Frontal cortex (tissue), 3 donors: ENCODE measurements at regions not wholly inside any gene's neighbourhood (a gene's known extent, or its start where the extent isn't known, plus 50 kb on each side); places are given as distances from the start of the nearest gene placed in this dataset.

ENCODE experiments used
- DNase-seq, 2 donors: peaks; one replicate each; pipeline ENCODE4 v3.0.0; 2012; ENCODE audit warnings: low spot score in 2 of 2
- FAIRE-seq: peaks from 2 replicates; lab custom pipeline; 2012; peaks lifted over from hg19 to GRCh38; lab: Jason Lieb, UNC
- donor health status: control.
- donor health status: control.
- donor health status: control.

DNA sequence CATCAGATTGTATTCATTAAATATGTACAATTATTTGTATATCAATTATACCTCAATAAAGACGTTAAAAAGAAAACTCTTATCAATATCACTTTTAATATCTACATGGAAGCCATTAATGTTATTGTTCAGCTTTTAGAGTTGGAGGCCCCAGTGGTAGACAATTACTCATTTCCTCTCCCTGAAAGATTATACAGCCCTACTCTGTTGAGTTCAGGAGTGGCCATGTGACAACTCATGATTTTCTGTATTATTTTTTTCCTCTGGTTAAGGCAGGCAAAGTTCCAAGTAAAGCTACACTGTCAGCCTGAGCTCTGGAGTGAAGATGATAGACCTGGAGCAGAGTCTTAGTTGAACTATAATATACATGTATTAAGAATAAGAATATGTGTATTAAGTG, 247.9 kb upstream of the B3GALT2 start:
- no peak for FAIRE-seq
- DNase-seq, result no peak

DNA sequence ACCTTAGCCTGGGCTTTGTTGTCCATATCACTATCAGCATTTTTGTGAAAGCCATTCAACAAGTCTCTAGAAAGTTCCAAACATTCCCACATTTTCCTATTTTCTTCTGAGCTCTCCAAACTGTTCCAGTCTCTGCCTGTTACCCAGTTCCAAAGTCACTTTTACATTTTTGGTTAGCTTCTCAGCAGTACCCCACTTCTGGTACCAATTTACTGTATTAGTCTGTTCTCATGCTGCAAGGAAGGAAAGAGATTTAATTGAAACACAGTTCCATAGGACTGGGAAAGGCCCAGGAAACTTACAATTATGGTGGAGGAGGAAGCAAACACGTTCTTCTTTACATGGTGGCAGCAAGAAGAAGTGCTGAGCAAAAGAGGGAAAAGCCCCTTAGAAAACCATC, 247.2 kb upstream of the B3GALT2 start:
- no peak for DNase-seq
- FAIRE-seq, result no peak

DNA sequence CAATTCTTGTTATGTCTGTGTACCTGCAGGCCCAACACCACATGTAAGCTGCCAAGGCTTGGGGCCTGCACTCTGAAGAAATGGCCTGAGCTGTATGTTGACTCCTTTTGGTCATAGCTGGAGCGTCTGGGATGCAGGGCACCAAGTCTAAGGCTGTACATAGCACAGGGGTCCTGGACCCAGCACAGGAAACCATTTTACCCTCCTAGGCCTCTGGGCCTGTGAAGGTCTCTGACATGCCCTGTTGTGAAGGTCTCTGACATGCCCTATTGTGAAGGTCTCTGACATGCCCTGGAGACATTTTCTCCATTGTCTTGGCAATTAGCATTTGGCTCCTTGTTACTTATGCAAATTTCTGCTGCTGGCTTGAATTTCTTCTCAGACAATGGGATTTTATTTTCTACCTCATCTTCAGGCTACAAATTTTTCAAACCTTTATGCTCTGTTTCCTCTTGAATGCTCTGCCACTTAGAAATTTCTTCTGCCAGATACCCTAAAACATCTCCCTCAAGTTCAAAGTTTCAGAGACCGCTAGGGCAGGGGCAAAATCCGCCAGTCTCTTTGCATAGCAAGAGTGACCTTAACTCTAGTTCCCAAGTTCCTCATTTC, 246.7 kb upstream of the B3GALT2 start:
- FAIRE-seq (no peak), DNase-seq (no peak)

DNA sequence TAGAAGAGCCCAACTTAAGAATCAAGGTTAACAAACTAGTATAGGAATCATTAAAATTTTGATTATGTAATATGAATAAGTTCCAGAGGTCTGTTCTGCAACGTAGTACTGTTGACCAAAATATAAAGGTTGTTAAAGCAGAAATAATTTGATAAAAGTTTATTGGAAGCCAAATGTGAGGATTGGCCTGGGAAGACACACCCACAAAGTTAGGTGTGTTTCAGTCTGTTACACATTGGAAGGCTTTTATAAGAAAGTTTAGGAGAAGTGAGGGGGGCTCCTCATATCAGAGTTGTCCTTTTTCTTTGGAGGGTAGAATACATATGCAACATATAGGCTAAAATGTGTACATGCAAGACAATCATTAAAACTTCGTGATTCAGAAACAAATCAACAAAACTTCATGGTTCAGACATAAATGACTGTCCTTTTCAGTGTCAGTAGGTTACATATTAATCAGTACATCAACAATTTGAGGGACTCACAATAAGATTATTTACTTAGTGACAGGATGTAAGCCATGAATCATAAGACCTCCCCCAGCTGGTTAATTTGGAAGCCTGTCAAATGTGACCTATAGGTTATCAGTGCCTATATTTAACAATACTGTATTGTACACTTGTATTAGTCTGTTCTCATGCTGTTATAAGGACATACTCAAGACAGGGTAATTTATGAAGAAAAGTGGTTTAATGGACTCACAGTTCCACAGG, 245.0 kb upstream of the B3GALT2 start:
- no peak for FAIRE-seq
- DNase-seq, result no peak

DNA sequence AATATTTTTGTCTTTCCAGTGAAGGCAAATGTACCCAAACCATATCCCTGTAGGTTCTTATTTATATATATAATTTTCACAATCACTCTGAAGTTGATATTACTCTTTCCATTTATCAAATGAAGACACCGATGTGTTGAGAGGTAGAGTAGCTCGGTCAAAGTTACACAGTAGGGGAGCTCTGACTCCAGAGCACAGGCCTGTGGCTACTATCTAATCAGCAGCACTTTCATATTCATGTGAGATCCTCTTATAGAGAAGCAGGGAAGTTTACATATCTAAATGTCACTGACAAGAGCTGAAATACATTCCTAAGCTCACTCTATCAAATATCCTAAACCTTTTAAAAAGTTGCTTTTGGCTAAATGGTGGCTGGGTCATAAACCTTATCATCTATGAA, 241.1 kb upstream of the B3GALT2 start:
- FAIRE-seq, result no peak
- DNase-seq, result no peak

DNA sequence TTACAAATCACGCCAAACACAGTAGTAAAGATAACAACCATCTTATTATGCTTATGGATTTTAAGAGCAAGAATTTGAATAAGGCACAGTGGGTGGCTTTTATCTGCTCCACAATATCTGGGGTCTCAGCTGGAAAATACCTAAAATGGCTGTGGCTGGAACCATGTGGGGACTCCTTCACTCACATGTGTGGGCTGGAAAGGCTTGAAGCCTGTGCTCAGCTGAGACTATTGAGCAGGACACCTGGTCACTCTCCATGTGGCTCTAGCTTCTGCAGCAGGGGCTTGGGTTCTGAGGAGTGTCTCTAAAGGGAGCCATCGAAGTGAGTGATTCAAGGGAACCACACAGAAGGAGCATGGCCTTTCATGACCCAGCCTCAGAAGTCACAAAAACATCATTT, 239.6 kb upstream of the B3GALT2 start:
- DNase-seq (no peak), FAIRE-seq (no peak)

DNA sequence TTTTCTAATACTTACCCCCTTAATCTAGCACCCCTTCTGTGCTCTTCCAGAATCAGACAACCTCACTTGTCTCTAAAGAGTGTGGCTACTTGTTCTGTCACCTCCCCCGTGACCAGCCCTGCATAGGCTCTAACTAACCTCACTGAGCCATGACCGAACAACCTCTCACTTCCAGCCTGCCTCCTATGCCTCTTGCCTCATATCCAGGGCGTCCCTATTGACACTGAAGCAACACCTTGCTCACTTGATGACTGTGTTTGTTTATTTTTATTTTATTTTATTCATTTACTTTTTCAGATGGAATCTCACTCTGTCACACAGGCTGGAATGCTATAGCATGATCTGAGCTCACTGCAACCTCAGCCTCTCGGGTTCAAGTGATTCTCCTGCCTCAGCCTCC, 235.1 kb upstream of the B3GALT2 start:
- FAIRE-seq, result no peak
- DNase-seq, result no peak

DNA sequence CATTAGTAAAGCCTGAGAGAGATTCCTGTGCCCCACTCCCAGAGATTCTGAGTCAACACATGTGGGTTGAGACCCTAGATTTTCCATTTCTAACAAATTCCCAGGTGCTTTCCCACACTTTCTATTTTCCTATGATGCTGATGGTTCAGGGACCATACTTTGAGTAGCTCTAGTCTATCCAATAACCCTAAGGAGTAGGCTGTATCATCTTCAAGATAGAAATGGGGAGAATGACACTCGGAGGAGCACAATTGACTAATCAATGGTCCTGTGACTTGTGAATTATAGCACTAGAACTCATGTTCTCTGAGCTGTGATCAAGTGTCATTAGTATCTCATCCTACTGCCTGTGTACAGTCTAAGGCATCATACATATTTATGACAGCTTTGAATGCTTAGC, 232.9 kb upstream of the B3GALT2 start:
- DNase-seq (no peak), FAIRE-seq (no peak)

DNA sequence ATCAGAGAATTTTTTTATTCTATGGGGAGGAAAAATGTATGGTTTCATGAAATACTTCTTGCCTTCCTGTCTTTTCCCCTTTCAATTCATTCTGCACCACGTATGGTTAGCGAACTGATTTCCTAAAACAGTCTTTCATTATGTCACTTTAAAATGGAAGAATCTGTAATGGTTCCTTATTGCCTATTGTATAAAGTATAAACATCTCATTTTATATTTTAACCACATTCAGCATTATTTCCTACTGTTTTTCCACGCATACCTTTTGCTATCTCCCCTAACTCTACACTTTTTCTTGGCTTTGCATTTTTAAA, 232.3 kb upstream of the B3GALT2 start:
- no peak for DNase-seq
- no peak for FAIRE-seq

DNA sequence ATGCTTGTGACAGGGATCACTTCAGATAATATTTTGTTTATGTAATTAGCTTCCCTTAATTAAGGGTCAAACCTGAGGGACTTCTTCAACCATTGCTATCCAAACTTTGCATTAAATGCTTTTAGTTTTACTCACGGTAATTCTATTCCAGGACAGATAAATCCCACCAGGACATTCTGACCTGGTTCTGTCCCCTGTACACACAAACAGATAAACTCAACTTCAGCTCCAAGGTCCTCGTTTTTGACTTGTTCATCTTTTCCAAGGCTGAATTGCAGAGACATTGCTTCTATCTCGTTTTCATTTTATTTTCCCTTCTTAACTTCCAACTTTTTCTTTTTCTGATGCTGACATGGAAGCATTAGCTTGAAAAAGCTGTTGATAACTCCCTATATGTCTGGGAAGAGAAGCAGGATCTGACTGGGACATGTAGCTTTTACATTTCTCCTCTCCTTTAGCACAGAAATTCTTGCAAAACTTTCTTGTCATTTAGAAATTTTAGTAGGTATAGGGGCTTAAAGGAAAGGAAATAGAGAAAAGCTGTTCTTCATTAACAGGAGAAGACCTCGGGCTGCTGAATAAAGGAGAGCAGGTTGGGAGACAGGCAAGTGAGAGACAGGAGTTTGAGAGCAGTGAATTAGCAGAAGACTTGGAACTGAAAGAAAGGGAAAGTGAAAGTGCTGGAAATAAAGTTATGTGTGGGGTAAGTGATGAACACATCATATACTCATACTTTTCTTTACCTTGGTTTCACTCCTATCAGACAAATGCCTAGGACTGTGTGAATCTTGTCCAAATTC, 231.7 kb upstream of the B3GALT2 start:
- no peak for DNase-seq
- FAIRE-seq, result no peak

DNA sequence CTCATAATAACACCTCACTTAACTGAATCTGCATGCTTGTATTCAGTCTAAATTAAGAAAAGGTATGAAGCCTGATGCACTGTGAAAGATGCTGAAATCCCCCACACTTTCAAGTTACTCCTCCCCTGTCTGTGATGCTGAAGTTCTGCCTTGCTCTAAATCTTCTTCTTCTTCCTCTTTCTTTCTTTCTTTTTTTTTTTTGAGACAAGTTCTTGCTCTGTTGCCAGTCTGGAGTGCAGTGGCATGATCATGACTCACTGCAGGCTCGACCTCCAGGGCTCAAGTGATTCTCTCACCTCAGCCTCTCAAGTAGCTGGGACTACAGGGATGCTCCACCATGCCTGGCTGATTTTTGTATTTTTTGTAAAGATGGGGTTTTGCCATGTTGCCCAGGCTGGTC, 231.0 kb upstream of the B3GALT2 start:
- no peak for DNase-seq
- FAIRE-seq, result no peak

DNA sequence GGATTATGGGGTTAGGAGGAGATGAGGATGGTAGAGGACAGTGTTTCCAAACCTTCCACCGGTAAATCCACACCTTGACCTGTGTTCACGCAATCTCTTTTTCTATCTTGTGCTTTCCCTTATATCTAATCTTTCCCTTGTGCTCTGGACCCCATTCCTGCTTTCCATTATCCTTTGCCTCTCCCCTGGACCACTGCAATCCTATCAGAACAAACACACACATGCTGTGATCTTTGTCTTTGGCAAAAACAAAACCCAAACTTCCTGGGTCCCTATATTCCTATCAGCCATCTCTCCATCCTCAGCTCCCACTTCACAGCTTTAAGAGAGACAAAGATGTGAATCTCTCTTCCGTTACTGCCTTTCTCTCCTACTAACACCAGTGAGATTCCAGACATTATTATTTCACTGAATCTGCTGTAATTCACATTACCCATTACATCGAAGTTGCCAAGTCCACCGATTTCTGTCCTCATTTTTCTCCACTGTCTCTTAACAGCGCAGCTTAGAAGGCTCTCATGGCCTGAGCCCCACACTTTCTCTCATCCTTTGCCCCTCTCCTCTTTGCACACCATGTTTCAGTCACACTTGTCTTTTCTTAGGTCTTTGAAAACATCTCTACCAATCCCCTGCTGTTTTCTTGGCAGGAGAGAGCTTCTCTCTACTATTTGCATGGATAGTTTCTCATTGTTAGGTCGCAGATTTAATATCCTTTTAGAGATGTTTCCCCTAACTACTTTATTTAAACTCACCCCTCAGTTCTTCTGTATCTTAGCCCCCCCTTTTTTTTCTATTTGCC, 230.0 kb upstream of the B3GALT2 start:
- DNase-seq (no peak), FAIRE-seq (no peak)

DNA sequence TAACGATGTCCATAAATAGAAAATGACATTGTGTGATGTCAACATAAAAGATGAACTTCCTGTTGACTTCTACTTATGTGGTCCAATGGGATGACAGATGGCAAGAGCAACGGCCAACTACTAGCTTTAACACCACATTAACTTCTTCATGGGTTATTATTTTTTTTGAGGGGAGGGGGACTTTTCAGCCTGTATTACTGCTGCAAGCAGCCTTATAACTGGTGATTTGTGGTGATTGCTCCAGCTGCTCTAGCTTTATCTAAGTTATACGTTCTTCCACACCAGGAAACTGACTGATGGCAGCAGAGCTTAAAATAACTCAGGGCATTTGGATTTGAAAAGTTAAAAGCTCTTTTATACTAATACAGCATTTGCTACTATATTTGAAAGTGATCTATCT, 228.8 kb upstream of the B3GALT2 start:
- DNase-seq (no peak), FAIRE-seq (no peak)

DNA sequence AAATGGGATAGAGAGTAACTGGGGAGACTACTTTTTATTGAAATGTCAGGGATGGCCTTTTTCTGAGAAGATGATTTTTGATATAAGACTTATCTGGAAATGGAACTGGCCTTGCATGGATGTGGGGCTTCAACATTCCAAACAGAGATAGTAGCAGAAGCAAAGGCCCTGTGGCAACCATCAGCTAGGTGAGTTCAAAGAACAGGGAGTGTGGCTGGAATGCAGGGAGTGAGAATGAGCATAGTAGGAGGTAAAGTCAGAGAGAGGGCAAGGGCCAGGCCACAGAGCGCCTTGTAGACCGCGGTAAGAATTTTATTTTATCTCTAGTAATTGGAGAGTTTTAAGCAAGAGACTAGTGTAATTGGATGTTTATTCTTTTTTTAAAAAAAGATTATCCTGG, 227.0 kb upstream of the B3GALT2 start:
- no peak for DNase-seq
- no peak for FAIRE-seq

DNA sequence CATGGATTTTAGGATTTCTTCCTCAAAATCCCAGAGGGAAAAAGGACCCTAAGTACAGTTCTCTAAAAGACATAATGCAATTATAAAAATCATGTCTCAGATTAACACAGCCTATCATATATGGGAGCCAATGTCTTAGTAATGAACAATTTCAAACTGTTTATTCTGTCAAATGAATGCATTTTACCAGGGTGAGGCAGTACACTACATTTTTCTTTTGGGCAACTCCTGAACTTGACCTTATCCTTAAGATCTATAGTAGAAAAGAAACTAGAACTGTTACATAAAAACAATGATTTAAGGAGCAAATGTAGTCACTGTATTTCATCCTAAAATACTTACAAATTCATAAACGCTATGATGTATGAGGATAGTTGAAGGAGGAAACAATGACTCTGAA, 226.3 kb upstream of the B3GALT2 start:
- FAIRE-seq (no peak), DNase-seq (no peak)

DNA sequence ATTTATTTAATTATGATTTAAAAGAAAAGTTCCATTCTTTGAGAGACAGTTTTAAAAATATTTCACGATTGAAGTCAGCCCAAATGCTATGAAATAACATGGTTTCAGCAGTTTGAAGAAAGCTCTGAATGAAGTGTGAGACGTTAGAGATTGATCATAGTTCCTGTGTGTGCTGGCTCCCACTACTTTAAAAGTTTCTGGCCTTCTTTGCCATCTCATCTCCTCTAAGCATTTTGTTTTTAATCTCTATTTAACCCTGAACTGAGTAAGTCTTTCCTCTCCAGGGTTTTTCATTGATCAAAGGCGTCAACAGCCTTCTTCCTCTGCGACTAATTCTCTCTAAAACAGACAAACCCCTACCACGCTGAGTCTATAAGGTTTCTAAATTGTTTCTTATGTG, 225.3 kb upstream of the B3GALT2 start:
- no peak for FAIRE-seq
- no peak for DNase-seq

DNA sequence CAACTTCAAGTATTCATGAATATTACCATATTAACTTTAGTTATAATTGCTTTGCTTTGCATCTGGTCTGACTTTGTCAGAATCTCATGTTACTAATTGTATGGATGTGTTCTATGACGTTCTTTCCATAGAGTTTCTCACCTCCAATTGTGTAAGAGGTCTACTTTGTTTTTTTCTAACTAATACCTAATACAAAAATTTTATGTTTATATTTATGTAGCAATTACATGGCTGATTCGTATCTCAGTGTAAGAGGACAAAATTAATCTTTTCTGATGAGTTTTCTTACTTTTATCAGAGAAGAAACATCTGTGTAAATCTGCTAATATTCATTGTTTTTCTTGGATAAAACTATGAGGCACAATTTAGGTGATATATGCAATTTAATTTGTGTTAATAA, 224.8 kb upstream of the B3GALT2 start:
- DNase-seq (no peak), FAIRE-seq (no peak)

DNA sequence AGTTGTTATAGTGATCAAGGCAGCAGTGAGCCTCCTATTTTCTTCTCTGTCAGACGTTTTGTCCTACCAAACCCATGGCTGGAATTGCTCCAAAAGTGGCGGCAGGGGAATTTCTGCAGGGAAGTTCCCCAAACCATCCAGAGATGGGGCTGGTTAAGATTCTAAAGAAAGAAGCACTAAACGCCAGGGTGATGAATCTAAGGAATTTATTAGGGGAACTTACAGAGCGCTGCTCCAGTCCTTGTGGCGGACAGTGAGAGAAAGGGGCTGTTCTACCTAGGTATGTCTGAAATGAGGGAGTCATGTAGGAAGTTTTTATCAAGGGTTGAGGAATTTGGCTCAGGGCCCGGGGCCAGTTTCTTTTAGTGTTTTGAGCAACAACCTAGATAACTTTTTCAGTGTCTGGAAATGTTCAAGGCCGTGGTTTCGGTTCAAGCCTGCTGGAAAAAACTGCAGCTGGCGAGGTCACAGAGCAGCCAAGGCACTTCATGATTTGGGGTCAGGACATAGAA, 222.4 kb upstream of the B3GALT2 start:
- no peak for FAIRE-seq
- DNase-seq, result no peak

DNA sequence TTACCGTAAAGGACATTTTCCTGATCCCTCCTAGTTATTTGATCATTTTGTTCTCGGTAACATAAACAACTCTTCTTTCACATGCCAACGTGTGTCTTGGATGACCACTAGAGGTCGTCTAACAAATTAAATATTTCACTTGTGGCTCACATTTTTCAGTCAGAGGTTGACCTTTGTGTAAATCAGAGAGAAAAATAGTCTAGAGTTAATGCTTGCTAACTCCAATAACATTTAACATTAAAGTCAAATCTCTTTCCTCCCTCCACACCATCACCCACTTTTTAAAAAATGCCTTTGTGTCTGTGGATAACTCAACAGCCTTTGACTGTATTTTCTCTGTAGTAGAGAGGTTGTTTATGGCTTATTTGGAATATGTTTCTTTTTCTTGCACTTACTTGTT, 220.5 kb upstream of the B3GALT2 start:
- FAIRE-seq, result peak; percentile 90
- no peak for DNase-seq

DNA sequence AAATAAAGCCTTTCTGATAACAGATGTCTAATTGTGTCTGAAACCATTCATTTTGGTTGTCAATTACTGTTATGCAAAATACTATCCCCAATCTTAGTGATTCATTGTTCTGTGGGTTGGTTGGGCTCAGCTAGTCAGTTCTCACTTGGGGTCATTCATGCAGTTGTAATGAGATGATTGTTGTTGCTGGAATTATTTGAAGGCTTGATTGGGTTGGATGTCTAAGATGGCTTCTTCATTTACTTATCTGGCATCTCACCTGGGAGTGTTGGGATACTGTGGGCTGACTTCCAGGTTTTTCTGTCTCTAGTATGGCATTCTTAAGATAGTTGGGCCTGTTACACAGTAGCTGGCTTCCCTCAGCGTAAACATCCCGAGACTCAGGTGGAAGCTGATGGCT, 217.8 kb upstream of the B3GALT2 start:
- FAIRE-seq (no peak), DNase-seq (no peak)

DNA sequence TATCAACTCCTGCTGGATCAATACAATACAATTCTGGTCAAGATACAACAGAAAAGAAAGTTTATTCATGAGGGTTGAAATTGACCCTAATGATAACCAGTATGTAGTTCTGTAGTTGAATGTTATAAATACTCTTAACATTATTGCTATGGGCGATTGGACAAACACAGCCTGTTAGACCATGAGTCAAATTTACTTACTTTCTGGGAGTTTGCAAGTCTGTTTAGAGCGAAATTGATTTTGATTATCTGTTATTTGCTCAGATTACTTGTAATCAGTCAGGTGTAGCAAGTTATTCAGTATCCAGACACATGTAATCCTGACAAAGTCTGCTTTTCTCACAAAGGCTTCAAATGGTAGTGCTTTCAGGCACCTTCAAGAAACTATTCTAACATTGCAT, 216.6 kb upstream of the B3GALT2 start:
- no peak for DNase-seq
- no peak for FAIRE-seq
